ENCODE measurements at regions not wholly inside any gene's neighbourhood (a gene's known extent, or its start where the extent isn't known, plus 50 kb on each side); places are given as distances from the start of the nearest gene placed in this dataset.
"Not testable (repeated sequence)": the region's sequence is repeated elsewhere in the genome, so short reads cannot be mapped to it uniquely, and the experiment has no call there.

DNA sequence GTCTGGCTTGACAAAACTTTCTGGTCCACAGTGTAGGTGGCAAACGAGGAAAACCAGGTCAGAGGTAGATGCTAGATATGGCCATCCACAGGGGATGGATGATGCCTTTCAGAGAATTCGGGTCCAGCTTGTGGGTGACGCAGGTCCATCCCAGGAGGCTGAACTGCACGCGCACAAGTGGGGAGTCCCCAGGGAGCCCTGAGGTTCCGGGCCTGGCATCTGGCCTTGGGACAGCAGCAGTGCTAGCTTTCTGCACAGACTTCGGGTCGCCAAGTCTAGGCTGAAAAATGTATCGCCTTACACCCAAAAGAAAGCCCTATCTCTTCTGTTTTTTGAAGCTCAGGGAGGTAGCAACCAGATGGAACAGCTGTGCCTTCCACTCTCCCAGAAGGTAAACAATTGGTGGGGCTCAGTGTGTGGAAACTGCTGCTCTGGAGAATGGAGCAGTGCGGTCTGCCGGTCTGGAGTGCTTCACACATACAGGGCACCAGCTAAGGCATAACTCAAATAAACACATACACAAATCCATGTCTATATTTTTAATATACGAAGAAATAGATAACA, 119.3 kb upstream of the ACBD5 start:
- no peak overlapping the region for H3K27ac ChIP-seq (ENCODE audit: low read depth, low read length)
- no peak overlapping the region for H3K4me3 ChIP-seq (ENCODE audit: low read length)
- H3K36me3 ChIP-seq (ENCODE audit: control insufficient read depth, insufficient read depth, low read length), result no peaks in the 10 kb centered on the region
- H3K4me1 ChIP-seq (ENCODE audit: control insufficient read depth, insufficient read depth, low read length), result no peaks in the 10 kb centered on the region
- no peaks in the 10 kb centered on the region for H3K27me3 ChIP-seq (ENCODE audit: control insufficient read depth, insufficient read depth, low read length)
- H3K9ac ChIP-seq (ENCODE audit: low read length), result no peak overlapping the region

DNA sequence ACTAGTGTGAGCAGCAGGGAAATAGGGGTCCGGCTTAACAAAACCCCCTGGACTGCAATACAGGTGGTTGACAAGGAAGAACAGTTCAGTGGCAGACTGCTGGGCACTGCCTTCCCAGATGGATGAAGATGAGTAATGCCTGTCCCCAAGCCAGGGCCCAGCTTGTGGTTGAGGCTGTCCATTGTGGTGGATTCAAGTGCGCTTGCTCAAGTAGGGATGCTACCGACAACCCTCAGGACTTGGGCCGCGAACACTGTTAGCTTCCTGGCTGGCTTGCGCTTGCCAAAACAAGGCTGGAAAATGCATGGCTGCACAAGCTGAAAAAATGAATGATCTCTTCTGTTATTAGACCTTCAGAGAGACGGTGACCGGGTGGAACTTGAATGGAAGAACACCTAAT, 116.1 kb upstream of the ACBD5 start:
- no peak overlapping the region for H3K4me3 ChIP-seq (ENCODE audit: low read length)
- H3K9ac ChIP-seq (ENCODE audit: low read length), result no peak overlapping the region
- no peaks in the 10 kb centered on the region for H3K27me3 ChIP-seq (ENCODE audit: control insufficient read depth, insufficient read depth, low read length)
- no peaks in the 10 kb centered on the region for H3K36me3 ChIP-seq (ENCODE audit: control insufficient read depth, insufficient read depth, low read length)
- H3K4me1 ChIP-seq (ENCODE audit: control insufficient read depth, insufficient read depth, low read length), result no peaks in the 10 kb centered on the region
- no peak overlapping the region for H3K27ac ChIP-seq (ENCODE audit: low read depth, low read length)

DNA sequence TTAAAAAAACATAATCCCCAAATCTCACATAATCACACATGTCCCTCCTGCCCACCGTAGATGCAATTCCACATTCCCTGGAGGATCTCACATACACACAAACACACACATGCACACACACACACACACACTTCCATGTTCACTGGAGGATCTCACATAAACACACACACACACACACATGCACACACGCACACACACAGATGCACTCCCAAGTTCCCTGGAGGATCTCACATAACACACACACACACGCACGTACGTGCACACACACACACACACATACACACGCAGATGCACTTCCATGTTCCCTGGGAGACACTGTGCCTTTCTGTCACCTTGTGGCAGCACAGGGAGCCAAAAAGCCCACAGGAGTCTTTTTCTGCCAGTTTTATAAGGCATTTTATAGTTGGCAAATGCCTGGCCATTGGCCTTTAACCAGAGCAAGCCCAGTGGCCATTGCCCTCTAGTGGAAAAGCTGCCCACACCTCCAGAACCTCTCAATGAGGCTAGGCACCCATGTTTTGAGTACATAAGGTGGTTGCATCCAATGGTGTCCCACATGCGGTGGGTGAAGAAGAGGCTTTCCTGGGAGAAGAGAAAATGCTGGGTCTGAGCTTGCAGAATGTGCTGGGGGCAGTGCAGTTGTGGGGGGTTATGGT, 115.4 kb upstream of the ACBD5 start:
- H3K4me3 ChIP-seq (ENCODE audit: low read length), result no peak overlapping the region
- no peak overlapping the region for H3K27ac ChIP-seq (ENCODE audit: low read depth, low read length)
- H3K9ac ChIP-seq (ENCODE audit: low read length), result no peak overlapping the region
- H3K27me3 ChIP-seq (ENCODE audit: control insufficient read depth, insufficient read depth, low read length), result no peaks in the 10 kb centered on the region
- H3K4me1 ChIP-seq (ENCODE audit: control insufficient read depth, insufficient read depth, low read length), result no peaks in the 10 kb centered on the region
- H3K36me3 ChIP-seq (ENCODE audit: control insufficient read depth, insufficient read depth, low read length), result no peaks in the 10 kb centered on the region

- H3K27ac ChIP-seq (ENCODE audit: low read depth, low read length); H3K4me1 ChIP-seq (ENCODE audit: control insufficient read depth, insufficient read depth, low read length); H3K4me3 ChIP-seq (ENCODE audit: low read length); H3K27me3 ChIP-seq (ENCODE audit: control insufficient read depth, insufficient read depth, low read length); H3K9ac ChIP-seq (ENCODE audit: low read length); H3K36me3 ChIP-seq (ENCODE audit: control insufficient read depth, insufficient read depth, low read length): not testable (repeated sequence)
Observed at GRCh38 chr10:27354643-27355270, 114.2 kb upstream of the ACBD5 start.

DNA sequence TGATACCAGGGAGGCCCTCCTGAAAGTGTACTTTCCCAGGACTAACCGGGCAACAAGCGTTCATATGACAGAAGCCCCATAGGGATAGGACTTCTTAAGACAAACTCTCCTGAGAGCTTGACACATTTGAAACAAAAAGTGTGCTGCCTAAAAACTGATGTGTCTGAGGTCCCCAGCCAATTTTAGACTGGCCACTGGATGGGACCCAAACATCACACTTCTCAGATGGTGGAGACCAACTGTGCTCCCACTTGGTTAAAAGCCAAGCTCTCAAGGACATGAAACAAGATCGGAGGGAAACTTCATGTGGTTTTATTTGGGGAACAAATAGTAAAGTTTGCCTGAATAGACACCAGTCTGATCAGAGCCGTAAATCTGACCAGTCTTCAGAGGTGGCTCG, 113.5 kb upstream of the ACBD5 start:
- not testable (repeated sequence) for H3K27ac ChIP-seq (ENCODE audit: low read depth, low read length)

GRCh38 chr10:27349987-27350386, 109.4 kb upstream of the ACBD5 start:
- Histone ChIP-seq H3K4me1 (ENCODE audit: control insufficient read depth, insufficient read depth, low read length) (no peaks in the 10 kb centered on the region), H3K27ac (ENCODE audit: low read depth, low read length) (no peak overlapping the region), H3K4me3 (ENCODE audit: low read length) (no peak overlapping the region), H3K9ac (ENCODE audit: low read length) (no peak overlapping the region), H3K27me3 (ENCODE audit: control insufficient read depth, insufficient read depth, low read length) (no peaks in the 10 kb centered on the region), H3K36me3 (ENCODE audit: control insufficient read depth, insufficient read depth, low read length) (no peaks in the 10 kb centered on the region)

More for the DNA sequence above, 113.5 kb upstream of the ACBD5 start:
- not testable (repeated sequence) for H3K36me3 ChIP-seq (ENCODE audit: control insufficient read depth, insufficient read depth, low read length); H3K4me3 ChIP-seq (ENCODE audit: low read length); H3K4me1 ChIP-seq (ENCODE audit: control insufficient read depth, insufficient read depth, low read length); H3K27me3 ChIP-seq (ENCODE audit: control insufficient read depth, insufficient read depth, low read length); H3K9ac ChIP-seq (ENCODE audit: low read length)

- H3K27ac ChIP-seq (ENCODE audit: low read depth, low read length); H3K27me3 ChIP-seq (ENCODE audit: control insufficient read depth, insufficient read depth, low read length); H3K4me1 ChIP-seq (ENCODE audit: control insufficient read depth, insufficient read depth, low read length); H3K9ac ChIP-seq (ENCODE audit: low read length); H3K36me3 ChIP-seq (ENCODE audit: control insufficient read depth, insufficient read depth, low read length); H3K4me3 ChIP-seq (ENCODE audit: low read length): not testable (repeated sequence)
Observed at GRCh38 chr10:27347827-27348207, 107.2 kb upstream of the ACBD5 start.

GRCh38 chr10:27345455-27345920, 104.9 kb upstream of the ACBD5 start:
- Histone ChIP-seq H3K4me1 (ENCODE audit: control insufficient read depth, insufficient read depth, low read length) (no peaks in the 10 kb centered on the region), H3K27me3 (ENCODE audit: control insufficient read depth, insufficient read depth, low read length) (no peaks in the 10 kb centered on the region), H3K4me3 (ENCODE audit: low read length) (no peak overlapping the region), H3K9ac (ENCODE audit: low read length) (no peak overlapping the region), H3K36me3 (ENCODE audit: control insufficient read depth, insufficient read depth, low read length) (no peaks in the 10 kb centered on the region), H3K27ac (ENCODE audit: low read depth, low read length) (no peak overlapping the region)

DNA sequence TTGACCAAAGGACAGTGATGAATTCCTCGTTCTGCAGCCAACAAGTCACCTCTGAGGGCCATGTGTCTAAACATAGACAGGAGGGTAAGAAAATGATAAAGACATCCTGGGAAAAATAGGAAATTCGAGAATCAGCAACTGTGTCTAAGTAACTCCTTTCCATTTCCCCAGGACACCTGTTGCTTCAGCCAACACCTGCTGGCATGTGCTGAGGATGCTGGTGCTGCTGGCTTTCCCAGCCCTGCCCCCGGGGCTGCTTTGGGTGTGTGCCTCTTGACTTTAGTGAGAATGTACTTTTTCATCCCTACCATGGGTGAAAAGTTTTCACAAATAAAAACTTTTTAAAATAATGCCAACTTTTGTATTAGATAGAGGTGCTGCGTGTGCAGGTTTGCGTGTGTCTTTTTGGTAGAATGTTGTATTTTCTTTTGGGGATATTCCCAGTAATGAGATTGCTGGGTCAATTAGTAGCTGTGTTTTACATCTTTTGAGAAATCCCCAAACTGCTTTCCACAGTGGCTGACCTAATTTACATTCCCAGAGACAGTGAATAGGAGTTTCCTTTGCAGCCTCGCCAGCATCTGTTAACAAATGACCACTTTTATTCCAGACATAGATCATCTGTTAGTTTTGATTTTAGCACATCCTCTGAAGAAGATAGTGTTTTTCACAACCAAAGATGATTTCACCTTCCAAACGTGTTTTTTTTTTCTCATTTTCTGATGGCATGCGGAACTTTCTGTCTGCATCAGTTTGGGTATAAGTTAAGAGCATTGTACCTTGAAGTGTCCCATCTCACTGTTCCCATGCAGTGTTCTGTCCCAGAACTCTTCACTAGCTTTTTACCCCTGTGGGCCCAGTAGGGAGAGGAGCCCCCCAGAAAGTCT, 104.2 kb upstream of the ACBD5 start:
- Histone ChIP-seq H3K4me1 (ENCODE audit: control insufficient read depth, insufficient read depth, low read length) (no peaks in the 10 kb centered on the region), H3K4me3 (ENCODE audit: low read length) (no peak overlapping the region), H3K27ac (ENCODE audit: low read depth, low read length) (no peak overlapping the region), H3K9ac (ENCODE audit: low read length) (no peak overlapping the region), H3K27me3 (ENCODE audit: control insufficient read depth, insufficient read depth, low read length) (no peaks in the 10 kb centered on the region), H3K36me3 (ENCODE audit: control insufficient read depth, insufficient read depth, low read length) (no peaks in the 10 kb centered on the region)

DNA sequence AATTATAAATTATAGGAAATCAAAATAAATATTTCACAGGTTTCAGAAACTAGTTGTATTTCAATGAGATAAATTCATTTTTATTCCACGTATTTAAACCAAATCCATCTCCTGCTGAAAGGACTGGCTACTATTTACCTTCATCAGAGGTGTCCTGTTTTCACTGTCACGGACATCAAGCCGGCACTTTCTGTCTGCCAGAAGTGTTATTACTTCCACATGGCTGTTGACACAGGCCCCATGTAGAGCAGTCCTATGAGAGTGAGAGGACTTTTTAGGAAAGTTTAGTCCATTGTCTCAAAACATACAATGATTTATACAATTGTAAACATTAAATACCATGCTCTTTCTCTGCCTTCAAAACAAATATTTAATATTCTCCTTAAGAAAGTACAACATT, 100.4 kb upstream of the ACBD5 start:
- H3K27me3 ChIP-seq (ENCODE audit: control insufficient read depth, insufficient read depth, low read length), result no peaks in the 10 kb centered on the region
- no peak overlapping the region for H3K27ac ChIP-seq (ENCODE audit: low read depth, low read length)
- no peaks in the 10 kb centered on the region for H3K36me3 ChIP-seq (ENCODE audit: control insufficient read depth, insufficient read depth, low read length)
- H3K4me1 ChIP-seq (ENCODE audit: control insufficient read depth, insufficient read depth, low read length), result no peaks in the 10 kb centered on the region
- no peak overlapping the region for H3K4me3 ChIP-seq (ENCODE audit: low read length)
- no peak overlapping the region for H3K9ac ChIP-seq (ENCODE audit: low read length)

DNA sequence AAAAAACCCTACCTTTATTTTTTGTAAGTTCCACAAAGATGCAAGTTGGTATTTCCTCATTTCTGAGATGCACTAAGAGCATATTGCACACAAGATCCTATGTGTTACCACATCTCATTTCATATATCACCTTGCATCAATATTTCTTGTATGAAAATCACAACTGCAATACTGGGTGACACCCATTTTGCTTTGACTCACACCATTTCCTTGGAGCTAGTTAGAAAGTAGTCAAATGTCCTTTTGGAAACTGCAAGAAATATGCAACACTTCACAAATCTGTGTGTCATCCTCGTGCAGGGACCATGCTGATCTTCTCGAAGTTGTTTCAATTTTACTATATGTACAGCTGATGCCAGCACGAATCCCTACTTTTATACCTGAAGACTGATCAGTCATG, 94.6 kb upstream of the ACBD5 start:
- H3K27me3 ChIP-seq (ENCODE audit: control insufficient read depth, insufficient read depth, low read length), result not testable (repeated sequence)

GRCh38 chr10:27330074-27330473, 89.5 kb upstream of the ACBD5 start:
- Histone ChIP-seq H3K27ac (ENCODE audit: low read depth, low read length) (no peak overlapping the region), H3K36me3 (ENCODE audit: control insufficient read depth, insufficient read depth, low read length) (no peaks in the 10 kb centered on the region), H3K27me3 (ENCODE audit: control insufficient read depth, insufficient read depth, low read length) (no peaks in the 10 kb centered on the region), H3K4me1 (ENCODE audit: control insufficient read depth, insufficient read depth, low read length) (no peaks in the 10 kb centered on the region), H3K9ac (ENCODE audit: low read length) (no peak overlapping the region), H3K4me3 (ENCODE audit: low read length) (no peak overlapping the region)

More for the DNA sequence above, 94.6 kb upstream of the ACBD5 start:
- not testable (repeated sequence) for H3K4me1 ChIP-seq (ENCODE audit: control insufficient read depth, insufficient read depth, low read length); H3K4me3 ChIP-seq (ENCODE audit: low read length); H3K27ac ChIP-seq (ENCODE audit: low read depth, low read length); H3K36me3 ChIP-seq (ENCODE audit: control insufficient read depth, insufficient read depth, low read length); H3K9ac ChIP-seq (ENCODE audit: low read length)

Data from rectal smooth muscle tissue (tissue), 1 donor.